Liver (tissue), 8 donors: ENCODE measurements at regions not wholly inside any gene's neighbourhood (a gene's known extent, or its start where the extent isn't known, plus 50 kb on each side); places are given as distances from the start of the nearest gene placed in this dataset.

Experiments used
- DNase-seq: peaks from one replicate; pipeline ENCODE4 v3.0.0-alpha.2; 2017; ENCODE audit warnings: low spot score
- H3K27ac ChIP-seq, 2 donors: one replicate each; pipeline ENCODE4 v1.7.0; 2013; ENCODE audit warnings: inconsistent platforms in 2 of 2, low read length in 2 of 2, control low read depth in 1 of 2, low read depth in 1 of 2, mild to moderate bottlenecking in 1 of 2
- H3K27me3 ChIP-seq, 4 donors: one replicate each; pipeline versions ENCODE4 v1.6.1 to v1.7.0; 2013; ENCODE audit warnings: low read length in 3 of 4, inconsistent platforms in 1 of 4, mild to moderate bottlenecking in 1 of 4, moderate library complexity in 1 of 4; ENCODE audit not compliant: control insufficient read depth in 4 of 4, insufficient read depth in 4 of 4
- H3K36me3 ChIP-seq, 4 donors: one replicate each; pipeline versions ENCODE4 v1.6.1 to v1.7.0; 2013; ENCODE audit warnings: low read length in 3 of 4, mild to moderate bottlenecking in 3 of 4, low read depth in 1 of 4, moderate library complexity in 1 of 4; ENCODE audit not compliant: control insufficient read depth in 4 of 4, insufficient read depth in 3 of 4
- H3K4me1 ChIP-seq, 4 donors: one replicate each; pipeline versions ENCODE4 v1.6.1 to v1.7.0; 2013; ENCODE audit warnings: low read length in 3 of 4, mild to moderate bottlenecking in 3 of 4, moderate library complexity in 1 of 4; ENCODE audit not compliant: control insufficient read depth in 4 of 4, insufficient read depth in 4 of 4
- H3K4me3 ChIP-seq, 3 donors: one replicate each; pipeline versions ENCODE4 v1.6.1 to v1.7.0; 2013; ENCODE audit warnings: low read length in 3 of 3, control low read depth in 1 of 3, low read depth in 1 of 3, mild to moderate bottlenecking in 1 of 3
- H3K9ac ChIP-seq, 2 donors: one replicate each; pipeline ENCODE4 v1.7.0; 2013; ENCODE audit warnings: low read length in 2 of 2, mild to moderate bottlenecking in 2 of 2, moderate library complexity in 2 of 2, control low read depth in 1 of 2, low read depth in 1 of 2
- H3K9me3 ChIP-seq, 4 donors: one replicate each; pipeline versions ENCODE4 v1.6.1 to v1.7.0; 2013; ENCODE audit warnings: low read length in 3 of 4; ENCODE audit not compliant: control insufficient read depth in 4 of 4
- CTCF ChIP-seq: fragments of 150-350 bp; IDR thresholded peaks from 2 replicates; pipeline ENCODE4 v1.5.1; 2017; ENCODE audit warnings: improper control_type of control experiment, low read depth, low read length; ENCODE audit not compliant: missing input control
- FOXA1 ChIP-seq: IDR thresholded peaks from 2 replicates; pipeline ENCODE4 v1.6.1; 2016; ENCODE audit warnings: antibody characterized with exemption
- GABPA ChIP-seq, 2 donors: IDR thresholded peaks in 1 of 2; conservative IDR thresholded peaks in 1 of 2; 2 replicates each; pipeline ENCODE4 v1.6.1; 2016; ENCODE audit warnings: antibody characterized with exemption in 2 of 2, mild to moderate bottlenecking in 1 of 2, moderate library complexity in 1 of 2
- HNF4A ChIP-seq, 2 donors: conservative IDR thresholded peaks; 2 replicates each; pipeline ENCODE4 v1.6.1; 2016; ENCODE audit warnings: antibody characterized with exemption in 2 of 2, mild to moderate bottlenecking in 2 of 2
- HNF4G ChIP-seq: IDR thresholded peaks from 2 replicates; pipeline ENCODE4 v1.6.1; 2016; ENCODE audit warnings: antibody characterized with exemption
- JUND ChIP-seq, 2 donors: IDR thresholded peaks; 2 replicates each; pipeline ENCODE4 v1.6.1; 2016; ENCODE audit warnings: antibody characterized with exemption in 2 of 2
- RAD21 ChIP-seq, 2 donors: IDR thresholded peaks; 2 replicates each; pipeline ENCODE4 v1.6.1; 2016; ENCODE audit warnings: antibody characterized with exemption in 2 of 2, mild to moderate bottlenecking in 2 of 2
- SP1 ChIP-seq: IDR thresholded peaks from 2 replicates; pipeline ENCODE4 v1.6.1; 2018; ENCODE audit warnings: antibody characterized with exemption, mild to moderate bottlenecking
- TAF1 ChIP-seq: conservative IDR thresholded peaks from 2 replicates; pipeline ENCODE4 v1.6.1; 2016; ENCODE audit warnings: antibody characterized with exemption, mild to moderate bottlenecking
- YY1 ChIP-seq: IDR thresholded peaks from 2 replicates; pipeline ENCODE4 v1.6.1; 2016; ENCODE audit warnings: antibody characterized with exemption, mild to moderate bottlenecking
- WGBS: extraction: QIAGEN DNeasy Blood & Tissue Kit; methylation state at CpG from one replicate; pipeline ENCODE4 v1.1.7; 2013; 5-methylcytosine and 5-hydroxymethylcytosine counted together
- TF ChIP-seq, protein P1 (sequence below): IDR thresholded peaks from 2 replicates; pipeline ENCODE4 v1.6.1; 2016; ENCODE audit warnings: antibody characterized with exemption
- TF ChIP-seq, protein P2 (sequence below): IDR thresholded peaks from 2 replicates; pipeline ENCODE4 v1.6.1; 2016; ENCODE audit warnings: antibody characterized with exemption, mild to moderate bottlenecking
- TF ChIP-seq, protein P3 (sequence below): IDR thresholded peaks from 2 replicates; pipeline ENCODE4 v1.6.1; 2016; ENCODE audit warnings: antibody characterized with exemption
- donor health status: healthy.
- donor health status: healthy.
- donor health status: healthy.
- donor health status: healthy.
- donor health status: healthy.

GRCh38 chr18:76139844-76140243, 355.2 kb downstream of the ZNF516 start:
- WGBS = 84% methylated on average over 1 of the region's 1 CpG
- no peaks in the 10 kb centered on the region for H3K9me3 ChIP-seq
- H3K27me3 ChIP-seq = peaks cover 0 to 5% (median 0%) of the 10 kb centered on the region in 4 donors
- no peaks in the 10 kb centered on the region for H3K36me3 ChIP-seq
- no peak overlapping the region for H3K27ac ChIP-seq
- TF ChIP-seq, protein P1, sequence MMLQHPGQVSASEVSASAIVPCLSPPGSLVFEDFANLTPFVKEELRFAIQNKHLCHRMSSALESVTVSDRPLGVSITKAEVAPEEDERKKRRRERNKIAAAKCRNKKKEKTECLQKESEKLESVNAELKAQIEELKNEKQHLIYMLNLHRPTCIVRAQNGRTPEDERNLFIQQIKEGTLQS = no peak
- no peak for TF ChIP-seq FOXA1
- TF ChIP-seq RAD21 (IDR thresholded peaks at IDR 0.05) = no peak
- no peak for TF ChIP-seq GABPA (IDR thresholded peaks at IDR 0.05 in 1 of 2, conservative IDR thresholded peaks at IDR 0.05 in 1 of 2)
- no peak for TF ChIP-seq CTCF
- TF ChIP-seq HNF4A (conservative IDR thresholded peaks at IDR 0.05) = no peak
- no peak for TF ChIP-seq TAF1
- no peak for TF ChIP-seq JUND (IDR thresholded peaks at IDR 0.05)
- no peak for TF ChIP-seq SP1
- no peak overlapping the region for H3K4me3 ChIP-seq
- no peak for DNase-seq
- H3K9ac ChIP-seq = no peak overlapping the region
- no peaks in the 10 kb centered on the region for H3K4me1 ChIP-seq

- 79% methylated on average over 6 of the region's 6 CpGs for WGBS
- DNase-seq = no peak
- TF ChIP-seq JUND (IDR thresholded peaks at IDR 0.05) = no peak
- no peak for TF ChIP-seq GABPA (IDR thresholded peaks at IDR 0.05 in 1 of 2, conservative IDR thresholded peaks at IDR 0.05 in 1 of 2)
- TF ChIP-seq, protein P2, sequence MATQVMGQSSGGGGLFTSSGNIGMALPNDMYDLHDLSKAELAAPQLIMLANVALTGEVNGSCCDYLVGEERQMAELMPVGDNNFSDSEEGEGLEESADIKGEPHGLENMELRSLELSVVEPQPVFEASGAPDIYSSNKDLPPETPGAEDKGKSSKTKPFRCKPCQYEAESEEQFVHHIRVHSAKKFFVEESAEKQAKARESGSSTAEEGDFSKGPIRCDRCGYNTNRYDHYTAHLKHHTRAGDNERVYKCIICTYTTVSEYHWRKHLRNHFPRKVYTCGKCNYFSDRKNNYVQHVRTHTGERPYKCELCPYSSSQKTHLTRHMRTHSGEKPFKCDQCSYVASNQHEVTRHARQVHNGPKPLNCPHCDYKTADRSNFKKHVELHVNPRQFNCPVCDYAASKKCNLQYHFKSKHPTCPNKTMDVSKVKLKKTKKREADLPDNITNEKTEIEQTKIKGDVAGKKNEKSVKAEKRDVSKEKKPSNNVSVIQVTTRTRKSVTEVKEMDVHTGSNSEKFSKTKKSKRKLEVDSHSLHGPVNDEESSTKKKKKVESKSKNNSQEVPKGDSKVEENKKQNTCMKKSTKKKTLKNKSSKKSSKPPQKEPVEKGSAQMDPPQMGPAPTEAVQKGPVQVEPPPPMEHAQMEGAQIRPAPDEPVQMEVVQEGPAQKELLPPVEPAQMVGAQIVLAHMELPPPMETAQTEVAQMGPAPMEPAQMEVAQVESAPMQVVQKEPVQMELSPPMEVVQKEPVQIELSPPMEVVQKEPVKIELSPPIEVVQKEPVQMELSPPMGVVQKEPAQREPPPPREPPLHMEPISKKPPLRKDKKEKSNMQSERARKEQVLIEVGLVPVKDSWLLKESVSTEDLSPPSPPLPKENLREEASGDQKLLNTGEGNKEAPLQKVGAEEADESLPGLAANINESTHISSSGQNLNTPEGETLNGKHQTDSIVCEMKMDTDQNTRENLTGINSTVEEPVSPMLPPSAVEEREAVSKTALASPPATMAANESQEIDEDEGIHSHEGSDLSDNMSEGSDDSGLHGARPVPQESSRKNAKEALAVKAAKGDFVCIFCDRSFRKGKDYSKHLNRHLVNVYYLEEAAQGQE = no peak
- TF ChIP-seq CTCF = no peak
- TF ChIP-seq SP1 = no peak
- no peak for TF ChIP-seq HNF4G
- TF ChIP-seq, protein P3, sequence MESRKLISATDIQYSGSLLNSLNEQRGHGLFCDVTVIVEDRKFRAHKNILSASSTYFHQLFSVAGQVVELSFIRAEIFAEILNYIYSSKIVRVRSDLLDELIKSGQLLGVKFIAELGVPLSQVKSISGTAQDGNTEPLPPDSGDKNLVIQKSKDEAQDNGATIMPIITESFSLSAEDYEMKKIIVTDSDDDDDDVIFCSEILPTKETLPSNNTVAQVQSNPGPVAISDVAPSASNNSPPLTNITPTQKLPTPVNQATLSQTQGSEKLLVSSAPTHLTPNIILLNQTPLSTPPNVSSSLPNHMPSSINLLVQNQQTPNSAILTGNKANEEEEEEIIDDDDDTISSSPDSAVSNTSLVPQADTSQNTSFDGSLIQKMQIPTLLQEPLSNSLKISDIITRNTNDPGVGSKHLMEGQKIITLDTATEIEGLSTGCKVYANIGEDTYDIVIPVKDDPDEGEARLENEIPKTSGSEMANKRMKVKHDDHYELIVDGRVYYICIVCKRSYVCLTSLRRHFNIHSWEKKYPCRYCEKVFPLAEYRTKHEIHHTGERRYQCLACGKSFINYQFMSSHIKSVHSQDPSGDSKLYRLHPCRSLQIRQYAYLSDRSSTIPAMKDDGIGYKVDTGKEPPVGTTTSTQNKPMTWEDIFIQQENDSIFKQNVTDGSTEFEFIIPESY = no peak
- no peak for TF ChIP-seq YY1
- Histone ChIP-seq H3K9me3 (no peaks in the 10 kb centered on the region), H3K36me3 (no peaks in the 10 kb centered on the region), H3K27me3 (peaks cover 0 to 5% (median 0%) of the 10 kb centered on the region in 4 donors), H3K4me1 (no peaks in the 10 kb centered on the region), H3K4me3 (no peak overlapping the region), H3K27ac (no peak overlapping the region), H3K9ac (no peak overlapping the region)
Measured at GRCh38 chr18:76137216-76137615, 357.8 kb downstream of the ZNF516 start.
